Mesenchymal stem cell (in vitro differentiated cells and primary cell): ENCODE measurements at regions not wholly inside any gene's neighbourhood (a gene's known extent, or its start where the extent isn't known, plus 50 kb on each side); places are given as distances from the start of the nearest gene placed in this dataset.
A peak's percentile ranks its signal among the peaks of the same experiment; 100 is the strongest.

ENCODE experiments used
- DNase-seq: peaks from one replicate; pipeline ENCODE4 v3.0.0-alpha.2; 2013
- H2AFZ ChIP-seq: one replicate; pipeline ENCODE4 v1.6.1; 2013; ENCODE audit warnings: low read depth, mild to moderate bottlenecking, control low read depth, inconsistent platforms, low read length, moderate library complexity
- H2AK5ac ChIP-seq: 2 replicates; pipeline ENCODE4 v1.6.1; 2013; ENCODE audit warnings: low read length, moderate library complexity, mild to moderate bottlenecking, inconsistent platforms; ENCODE audit not compliant: severe bottlenecking
- H2BK120ac ChIP-seq: one replicate; pipeline ENCODE4 v1.6.1; 2013; ENCODE audit warnings: low read depth, mild to moderate bottlenecking, inconsistent platforms, low read length, moderate library complexity
- H2BK12ac ChIP-seq, 2 experiments: one replicate each; pipeline ENCODE4 v1.6.1; 2013; ENCODE audit warnings: inconsistent platforms in 2 of 2, low read length in 2 of 2, mild to moderate bottlenecking in 2 of 2, moderate library complexity in 2 of 2, control low read depth in 1 of 2
- H2BK15ac ChIP-seq: one replicate; pipeline ENCODE4 v1.6.1; 2013; ENCODE audit warnings: mild to moderate bottlenecking, low read depth, inconsistent platforms; ENCODE audit not compliant: poor library complexity, severe bottlenecking
- H2BK5ac ChIP-seq: 2 replicates; pipeline ENCODE4 v1.6.1; 2013; ENCODE audit warnings: low read depth, mild to moderate bottlenecking, low read length, control low read depth, inconsistent platforms; ENCODE audit not compliant: poor library complexity, severe bottlenecking
- H3K14ac ChIP-seq, 2 experiments: one replicate each; pipeline ENCODE4 v1.6.1; 2013; ENCODE audit warnings: inconsistent platforms in 2 of 2, low read length in 2 of 2, control low read depth in 1 of 2, mild to moderate bottlenecking in 1 of 2, moderate library complexity in 1 of 2
- H3K18ac ChIP-seq, 2 experiments: one replicate each; pipeline ENCODE4 v1.6.1; 2013; ENCODE audit warnings: inconsistent platforms in 2 of 2, low read length in 2 of 2, control low read depth in 1 of 2, low read depth in 1 of 2, mild to moderate bottlenecking in 1 of 2
- H3K23ac ChIP-seq, 2 experiments: one replicate each; pipeline ENCODE4 v1.6.1; 2013; ENCODE audit warnings: inconsistent platforms in 2 of 2, low read length in 2 of 2, mild to moderate bottlenecking in 2 of 2, moderate library complexity in 2 of 2, control low read depth in 1 of 2
- H3K27ac ChIP-seq: 2 replicates; pipeline ENCODE4 v1.5.1; 2013; ENCODE audit warnings: mild to moderate bottlenecking, moderate library complexity, low read length, control low read depth, inconsistent platforms; ENCODE audit not compliant: poor library complexity, severe bottlenecking
- H3K27me3 ChIP-seq, 2 experiments: 2 replicates each; pipeline versions ENCODE4 v1.6.1 to v1.7.0; 2013; ENCODE audit warnings: low read length in 2 of 2, mild to moderate bottlenecking in 2 of 2, moderate library complexity in 2 of 2, control low read depth in 1 of 2, inconsistent platforms in 1 of 2; ENCODE audit not compliant: control insufficient read depth in 1 of 2, insufficient read depth in 1 of 2
- H3K36me3 ChIP-seq, 2 experiments: 2 replicates each; pipeline versions ENCODE4 v1.6.1 to v1.7.0; 2013; ENCODE audit warnings: low read length in 2 of 2, control low read depth in 1 of 2, inconsistent platforms in 1 of 2, low read depth in 1 of 2, mild to moderate bottlenecking in 1 of 2; ENCODE audit not compliant: insufficient read depth in 2 of 2, control insufficient read depth in 1 of 2
- H3K4ac ChIP-seq, 2 experiments: one replicate each; pipeline ENCODE4 v1.6.1; 2013; ENCODE audit warnings: inconsistent platforms in 2 of 2, low read length in 2 of 2, mild to moderate bottlenecking in 2 of 2, moderate library complexity in 2 of 2, control low read depth in 1 of 2, low read depth in 1 of 2
- H3K4me1 ChIP-seq: 2 replicates; pipeline ENCODE4 v1.6.1; 2013; ENCODE audit warnings: low read depth, low read length, control low read depth; ENCODE audit not compliant: control insufficient read depth, insufficient read depth
- H3K4me2 ChIP-seq: 2 replicates; pipeline ENCODE4 v1.6.1; 2013; ENCODE audit warnings: low read length, mild to moderate bottlenecking, inconsistent platforms; ENCODE audit not compliant: poor library complexity, severe bottlenecking
- H3K4me3 ChIP-seq, 2 experiments: 2 replicates each; pipeline versions ENCODE4 v1.5.1 to v1.7.0; 2013; ENCODE audit warnings: low read length in 2 of 2, mild to moderate bottlenecking in 2 of 2, control low read depth in 1 of 2, low read depth in 1 of 2; ENCODE audit not compliant: insufficient read depth in 1 of 2
- H3K79me1 ChIP-seq: replicated peaks from 2 replicates; pipeline ENCODE4 v1.6.1; 2013; ENCODE audit warnings: mild to moderate bottlenecking, control low read depth, low read length, inconsistent platforms; ENCODE audit not compliant: poor library complexity, severe bottlenecking
- H3K9ac ChIP-seq: 2 replicates; pipeline ENCODE4 v1.7.0; 2013; ENCODE audit warnings: mild to moderate bottlenecking, low read length, moderate library complexity
- H3K9me3 ChIP-seq: 2 replicates; pipeline ENCODE4 v1.7.0; 2013; ENCODE audit warnings: mild to moderate bottlenecking, low read length; ENCODE audit not compliant: control insufficient read depth
- H4K8ac ChIP-seq: one replicate; pipeline ENCODE4 v1.6.1; 2013; ENCODE audit warnings: inconsistent platforms, mild to moderate bottlenecking, low read length, moderate library complexity
- H4K91ac ChIP-seq: one replicate; pipeline ENCODE4 v1.6.1; 2013; ENCODE audit warnings: mild to moderate bottlenecking, low read length, inconsistent platforms
- WGBS: methylation state at CpG from one replicate; pipeline ENCODE4 v1.1.7; 2013; ENCODE audit warnings: mixed read lengths; 5-methylcytosine and 5-hydroxymethylcytosine counted together

GRCh38 chrX:125505207-125505606 lies 185.5 kb downstream of the TEX13C start:
- Histone ChIP-seq H3K4ac (no peak overlapping the region), H4K8ac (no peak overlapping the region), H2BK120ac (no peak overlapping the region), H2BK12ac (no peak overlapping the region), H3K23ac (no peak overlapping the region), H3K79me1 (no peaks in the 10 kb centered on the region), H4K91ac (no peak overlapping the region), H2BK5ac (no peak overlapping the region), H3K27me3 (no peaks in the 10 kb centered on the region), H3K4me2 (no peak overlapping the region), H3K4me1 (no peaks in the 10 kb centered on the region), H2AK5ac (no peak overlapping the region), H3K27ac (no peak overlapping the region), H3K4me3 (no peak overlapping the region), H3K9ac (no peak overlapping the region), H3K14ac (no peak overlapping the region), H2BK15ac (no peak overlapping the region), H3K9me3 (peaks cover 19% of the 10 kb centered on the region), H3K18ac (no peak overlapping the region), H2AFZ (no peak overlapping the region), H3K36me3 (no peaks in the 10 kb centered on the region)
- no peak for DNase-seq
- 100% methylated on average over 2 of the region's 2 CpGs for WGBS

- WGBS: no CpG with 5 or more reads among the region's 1 CpG
- no peaks in the 10 kb centered on the region for H3K79me1 ChIP-seq
Observed at GRCh38 chrX:125507119-125507518, 187.4 kb downstream of the TEX13C start.

GRCh38 chrX:125520029-125520428 lies 200.4 kb downstream of the TEX13C start:
- Histone ChIP-seq H2BK12ac (no peak overlapping the region), H3K27me3 (no peaks in the 10 kb centered on the region), H3K14ac (no peak overlapping the region), H3K4me1 (no peaks in the 10 kb centered on the region), H3K23ac (no peak overlapping the region), H2AK5ac (no peak overlapping the region), H3K18ac (no peak overlapping the region), H2BK120ac (no peak overlapping the region), H3K4ac (no peak overlapping the region), H4K8ac (no peak overlapping the region), H3K27ac (no peak overlapping the region), H2BK5ac (no peak overlapping the region), H2BK15ac (no peak overlapping the region), H3K4me3 (no peak overlapping the region), H4K91ac (no peak overlapping the region), H3K9ac (no peak overlapping the region), H3K79me1 (no peaks in the 10 kb centered on the region), H3K36me3 (no peaks in the 10 kb centered on the region), H2AFZ (no peak overlapping the region), H3K4me2 (no peak overlapping the region), H3K9me3 (no peaks in the 10 kb centered on the region)
- DNase-seq: no peak
- no CpG with 5 or more reads among the region's 1 CpG for WGBS

More at GRCh38 chrX:125507119-125507518, 187.4 kb downstream of the TEX13C start:
- Histone ChIP-seq H3K4me3 (no peak overlapping the region), H2AFZ (no peak overlapping the region), H3K14ac (no peak overlapping the region), H3K27me3 (no peaks in the 10 kb centered on the region), H2BK15ac (no peak overlapping the region), H2BK120ac (no peak overlapping the region), H3K4me2 (no peak overlapping the region), H3K23ac (no peak overlapping the region), H3K27ac (no peak overlapping the region), H2BK12ac (no peak overlapping the region), H3K9ac (no peak overlapping the region), H3K4me1 (no peaks in the 10 kb centered on the region), H4K91ac (no peak overlapping the region), H3K18ac (no peak overlapping the region), H4K8ac (no peak overlapping the region), H2BK5ac (no peak overlapping the region), H2AK5ac (no peak overlapping the region), H3K9me3 (peaks cover 13% of the 10 kb centered on the region), H3K36me3 (no peaks in the 10 kb centered on the region), H3K4ac (no peak overlapping the region)
- peak; percentile 49 for DNase-seq

- Histone ChIP-seq H3K4ac (no peak overlapping the region), H3K14ac (no peak overlapping the region), H4K8ac (no peak overlapping the region), H2AK5ac (no peak overlapping the region), H2BK5ac (no peak overlapping the region), H3K4me1 (no peaks in the 10 kb centered on the region), H3K18ac (no peak overlapping the region), H2BK15ac (no peak overlapping the region), H2AFZ (no peak overlapping the region), H3K27ac (no peak overlapping the region), H3K79me1 (no peaks in the 10 kb centered on the region), H3K4me2 (no peak overlapping the region), H3K36me3 (no peaks in the 10 kb centered on the region), H2BK120ac (no peak overlapping the region), H3K23ac (no peak overlapping the region), H2BK12ac (no peak overlapping the region), H4K91ac (no peak overlapping the region), H3K9ac (no peak overlapping the region), H3K27me3 (no peaks in the 10 kb centered on the region), H3K9me3 (no peaks in the 10 kb centered on the region), H3K4me3 (no peak overlapping the region)
- WGBS: 29% methylated on average over 2 of the region's 2 CpGs
- DNase-seq: no peak
Observed at GRCh38 chrX:125522752-125523151, 203.1 kb downstream of the TEX13C start.
